ENCODE measurements at regions not wholly inside any gene's neighbourhood (a gene's known extent, or its start where the extent isn't known, plus 50 kb on each side); places are given as distances from the start of the nearest gene placed in this dataset.

GRCh38 chr5:32989815-32990214 lies 278.7 kb downstream of the NPR3 start:
- Histone ChIP-seq H3K36me3 (ENCODE audit: control insufficient read depth, insufficient read depth, low read length) (no peaks in the 10 kb centered on the region), H3K9me3 (ENCODE audit: control insufficient read depth, low read length) (no peaks in the 10 kb centered on the region), H3K4me1 (ENCODE audit: control insufficient read depth, insufficient read depth, low read length, poor library complexity, severe bottlenecking) (no peaks in the 10 kb centered on the region), H3K27ac (ENCODE audit: low read depth, low read length, severe bottlenecking) (no peak overlapping the region), H3K4me3 (ENCODE audit: extremely low read depth, insufficient read depth, low read length, poor library complexity, severe bottlenecking) (no peak overlapping the region)
- WGBS, 2 experiments (ENCODE audit: insufficient coverage in 2 of 2) = 82 to 96% methylated on average over 2 to 5 of the region's 5 CpGs

- Histone ChIP-seq H3K27ac (ENCODE audit: low read depth, low read length, severe bottlenecking) (no peak overlapping the region), H3K36me3 (ENCODE audit: control insufficient read depth, insufficient read depth, low read length) (no peaks in the 10 kb centered on the region), H3K4me3 (ENCODE audit: extremely low read depth, insufficient read depth, low read length, poor library complexity, severe bottlenecking) (no peak overlapping the region), H3K4me1 (ENCODE audit: control insufficient read depth, insufficient read depth, low read length, poor library complexity, severe bottlenecking) (no peaks in the 10 kb centered on the region), H3K9me3 (ENCODE audit: control insufficient read depth, low read length) (no peaks in the 10 kb centered on the region)
- WGBS, 2 experiments (ENCODE audit: insufficient coverage in 2 of 2) = 86 to 96% methylated on average over 3 to 4 of the region's 13 CpGs
Measured at GRCh38 chr5:32990593-32991420, 279.7 kb downstream of the NPR3 start.

GRCh38 chr5:32991421-32991815 lies 280.3 kb downstream of the NPR3 start:
- H3K9me3 ChIP-seq (ENCODE audit: control insufficient read depth, low read length) = no peaks in the 10 kb centered on the region
- no peak overlapping the region for H3K27ac ChIP-seq (ENCODE audit: low read depth, low read length, severe bottlenecking)
- no peak overlapping the region for H3K4me3 ChIP-seq (ENCODE audit: extremely low read depth, insufficient read depth, low read length, poor library complexity, severe bottlenecking)
- 95 to 100% methylated on average over 5 to 8 of the region's 9 CpGs for WGBS, 2 experiments (ENCODE audit: insufficient coverage in 2 of 2)
- no peaks in the 10 kb centered on the region for H3K4me1 ChIP-seq (ENCODE audit: control insufficient read depth, insufficient read depth, low read length, poor library complexity, severe bottlenecking)
- no peaks in the 10 kb centered on the region for H3K36me3 ChIP-seq (ENCODE audit: control insufficient read depth, insufficient read depth, low read length)

GRCh38 chr5:32996336-32996735 lies 285.2 kb downstream of the NPR3 start:
- Histone ChIP-seq H3K27ac (ENCODE audit: low read depth, low read length, severe bottlenecking) (no peak overlapping the region), H3K9me3 (ENCODE audit: control insufficient read depth, low read length) (no peaks in the 10 kb centered on the region), H3K4me3 (ENCODE audit: extremely low read depth, insufficient read depth, low read length, poor library complexity, severe bottlenecking) (no peak overlapping the region), H3K4me1 (ENCODE audit: control insufficient read depth, insufficient read depth, low read length, poor library complexity, severe bottlenecking) (no peaks in the 10 kb centered on the region), H3K36me3 (ENCODE audit: control insufficient read depth, insufficient read depth, low read length) (no peaks in the 10 kb centered on the region)
- WGBS, 2 experiments (ENCODE audit: insufficient coverage in 2 of 2) = no CpG with 5 or more reads among the region's 1 CpG

GRCh38 chr5:33008751-33009418 lies 297.8 kb downstream of the NPR3 start:
- WGBS, 2 experiments (ENCODE audit: insufficient coverage in 2 of 2) = 60 to 72% methylated on average over 3 to 4 of the region's 6 CpGs
- no peaks in the 10 kb centered on the region for H3K36me3 ChIP-seq (ENCODE audit: control insufficient read depth, insufficient read depth, low read length)
- H3K27ac ChIP-seq (ENCODE audit: low read depth, low read length, severe bottlenecking) = no peak overlapping the region
- no peak overlapping the region for H3K4me3 ChIP-seq (ENCODE audit: extremely low read depth, insufficient read depth, low read length, poor library complexity, severe bottlenecking)
- H3K4me1 ChIP-seq (ENCODE audit: control insufficient read depth, insufficient read depth, low read length, poor library complexity, severe bottlenecking) = no peaks in the 10 kb centered on the region
- no peaks in the 10 kb centered on the region for H3K9me3 ChIP-seq (ENCODE audit: control insufficient read depth, low read length)

- Histone ChIP-seq H3K4me1 (ENCODE audit: control insufficient read depth, insufficient read depth, low read length, poor library complexity, severe bottlenecking) (no peaks in the 10 kb centered on the region), H3K9me3 (ENCODE audit: control insufficient read depth, low read length) (no peaks in the 10 kb centered on the region), H3K27ac (ENCODE audit: low read depth, low read length, severe bottlenecking) (no peak overlapping the region), H3K36me3 (ENCODE audit: control insufficient read depth, insufficient read depth, low read length) (no peaks in the 10 kb centered on the region), H3K4me3 (ENCODE audit: extremely low read depth, insufficient read depth, low read length, poor library complexity, severe bottlenecking) (no peak overlapping the region)
- no CpG with 5 or more reads among the region's 1 CpG for WGBS, 2 experiments (ENCODE audit: insufficient coverage in 2 of 2)
Measured at GRCh38 chr5:33010846-33011245, 299.7 kb downstream of the NPR3 start.

- H3K27ac ChIP-seq (ENCODE audit: low read depth, low read length, severe bottlenecking) = no peak overlapping the region
- H3K9me3 ChIP-seq (ENCODE audit: control insufficient read depth, low read length) = peaks cover 4% of the 10 kb centered on the region
- H3K4me3 ChIP-seq (ENCODE audit: extremely low read depth, insufficient read depth, low read length, poor library complexity, severe bottlenecking) = no peak overlapping the region
- no peaks in the 10 kb centered on the region for H3K4me1 ChIP-seq (ENCODE audit: control insufficient read depth, insufficient read depth, low read length, poor library complexity, severe bottlenecking)
- no peaks in the 10 kb centered on the region for H3K36me3 ChIP-seq (ENCODE audit: control insufficient read depth, insufficient read depth, low read length)
Measured at GRCh38 chr5:33011801-33012200, 300.7 kb downstream of the NPR3 start.

GRCh38 chr5:33023649-33024048 lies 312.5 kb downstream of the NPR3 start:
- H3K4me3 ChIP-seq (ENCODE audit: extremely low read depth, insufficient read depth, low read length, poor library complexity, severe bottlenecking) = no peak overlapping the region
- H3K36me3 ChIP-seq (ENCODE audit: control insufficient read depth, insufficient read depth, low read length) = no peaks in the 10 kb centered on the region
- no peak overlapping the region for H3K27ac ChIP-seq (ENCODE audit: low read depth, low read length, severe bottlenecking)
- no CpG with 5 or more reads among the region's 2 CpGs for WGBS, 2 experiments (ENCODE audit: insufficient coverage in 2 of 2)
- H3K4me1 ChIP-seq (ENCODE audit: control insufficient read depth, insufficient read depth, low read length, poor library complexity, severe bottlenecking) = no peaks in the 10 kb centered on the region
- H3K9me3 ChIP-seq (ENCODE audit: control insufficient read depth, low read length) = no peaks in the 10 kb centered on the region

GRCh38 chr5:33032271-33033070 lies 321.4 kb downstream of the NPR3 start:
- 84 to 90% methylated on average over 4 to 5 of the region's 8 CpGs for WGBS, 2 experiments (ENCODE audit: insufficient coverage in 2 of 2)
- no peak overlapping the region for H3K27ac ChIP-seq (ENCODE audit: low read depth, low read length, severe bottlenecking)

GRCh38 chr5:33033516-33033915 lies 322.4 kb downstream of the NPR3 start:
- no peak overlapping the region for H3K27ac ChIP-seq (ENCODE audit: low read depth, low read length, severe bottlenecking)
- no peak overlapping the region for H3K4me3 ChIP-seq (ENCODE audit: extremely low read depth, insufficient read depth, low read length, poor library complexity, severe bottlenecking)
- no peaks in the 10 kb centered on the region for H3K9me3 ChIP-seq (ENCODE audit: control insufficient read depth, low read length)
- no peaks in the 10 kb centered on the region for H3K4me1 ChIP-seq (ENCODE audit: control insufficient read depth, insufficient read depth, low read length, poor library complexity, severe bottlenecking)
- H3K36me3 ChIP-seq (ENCODE audit: control insufficient read depth, insufficient read depth, low read length) = no peaks in the 10 kb centered on the region
- WGBS, 2 experiments (ENCODE audit: insufficient coverage in 2 of 2) = 83 to 86% methylated on average over 1 to 2 of the region's 3 CpGs

More at GRCh38 chr5:33032271-33033070, 321.4 kb downstream of the NPR3 start:
- no peaks in the 10 kb centered on the region for H3K9me3 ChIP-seq (ENCODE audit: control insufficient read depth, low read length)
- no peaks in the 10 kb centered on the region for H3K36me3 ChIP-seq (ENCODE audit: control insufficient read depth, insufficient read depth, low read length)
- H3K4me3 ChIP-seq (ENCODE audit: extremely low read depth, insufficient read depth, low read length, poor library complexity, severe bottlenecking) = no peak overlapping the region
- no peaks in the 10 kb centered on the region for H3K4me1 ChIP-seq (ENCODE audit: control insufficient read depth, insufficient read depth, low read length, poor library complexity, severe bottlenecking)

Measured in mesodermal cell (in vitro differentiated cells).